IgD-negative memory B cell (primary cell): ENCODE measurements at regions not wholly inside any gene's neighbourhood (a gene's known extent, or its start where the extent isn't known, plus 50 kb on each side); places are given as distances from the start of the nearest gene placed in this dataset.

Experiments
- H3K27ac Mint-ChIP-seq, 3 donors: one replicate each; pipeline ENCODE4 v1.8.0; 2020 to 2022; ENCODE audit warnings: mild to moderate bottlenecking in 3 of 3, mixed read lengths in 3 of 3, moderate library complexity in 1 of 3
- H3K27me3 Mint-ChIP-seq: one replicate; pipeline ENCODE4 v1.8.0; 2021; ENCODE audit warnings: mixed read lengths
- H3K36me3 Mint-ChIP-seq: one replicate; pipeline ENCODE4 v1.8.0; 2020; ENCODE audit warnings: mild to moderate bottlenecking, mixed read lengths
- H3K4me1 Mint-ChIP-seq, 3 donors: one replicate each; pipeline ENCODE4 v1.8.0; 2020 to 2022; ENCODE audit warnings: mixed read lengths in 3 of 3, mild to moderate bottlenecking in 1 of 3
- H3K4me3 Mint-ChIP-seq, 4 donors: one replicate each; pipeline ENCODE4 v1.8.0; 2020 to 2022; ENCODE audit warnings: mild to moderate bottlenecking in 4 of 4, mixed read lengths in 4 of 4, moderate library complexity in 3 of 4
- H3K9me3 Mint-ChIP-seq, 3 donors: one replicate each; pipeline ENCODE4 v1.8.0; 2020 to 2021; ENCODE audit warnings: mixed read lengths in 3 of 3, mild to moderate bottlenecking in 1 of 3

DNA sequence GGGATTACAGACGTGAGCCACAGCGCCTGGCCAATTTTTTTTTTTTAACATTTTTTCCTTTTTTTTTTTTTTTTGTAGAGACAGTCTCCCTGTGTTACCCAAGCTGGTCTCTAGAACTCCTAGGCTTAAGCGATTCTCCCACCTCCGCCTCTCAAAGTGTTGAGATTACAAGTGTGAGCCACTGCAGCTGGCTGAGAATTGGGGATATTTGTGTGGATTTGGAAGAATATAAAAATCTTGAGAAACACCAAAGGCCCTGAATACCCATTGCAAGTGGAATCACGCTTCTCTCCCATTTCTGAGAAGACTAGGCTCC, 79.9 kb upstream of the ABCC4 start:
- H3K36me3 Mint-ChIP-seq, result no peaks in the 10 kb centered on the region
- peaks cover 18% of the 10 kb centered on the region for H3K27me3 Mint-ChIP-seq
- no peak overlapping the region for H3K27ac Mint-ChIP-seq
- no peaks in the 10 kb centered on the region for H3K9me3 Mint-ChIP-seq
- peaks cover 5% of the 10 kb centered on the region in 3 donors for H3K4me1 Mint-ChIP-seq
- H3K4me3 Mint-ChIP-seq, result no peak overlapping the region

DNA sequence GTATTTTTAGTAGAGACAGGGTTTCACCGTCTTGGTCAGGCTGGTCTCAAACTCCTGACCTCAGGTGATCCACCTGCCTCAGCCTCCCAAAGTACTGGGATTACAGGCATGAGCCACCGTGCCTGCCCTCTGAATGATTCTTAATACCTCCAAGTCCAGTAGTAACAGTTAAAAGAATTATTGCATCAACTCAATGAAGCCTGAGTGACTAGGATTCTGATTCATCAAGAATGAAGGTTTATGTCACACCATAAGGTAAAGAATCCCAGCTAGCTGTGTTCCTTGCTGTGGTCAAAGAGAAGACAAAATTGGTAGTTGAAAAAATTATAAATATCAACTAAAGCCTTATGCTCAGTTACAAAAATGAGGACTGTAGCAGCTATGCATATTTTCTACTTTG, 81.2 kb upstream of the ABCC4 start:
- H3K9me3 Mint-ChIP-seq, result no peaks in the 10 kb centered on the region
- H3K27ac Mint-ChIP-seq, result no peak overlapping the region
- peaks cover 5 to 6% (median 5%) of the 10 kb centered on the region in 3 donors for H3K4me1 Mint-ChIP-seq
- no peaks in the 10 kb centered on the region for H3K36me3 Mint-ChIP-seq
- H3K4me3 Mint-ChIP-seq, result no peak overlapping the region
- H3K27me3 Mint-ChIP-seq, result peaks cover 24% of the 10 kb centered on the region

DNA sequence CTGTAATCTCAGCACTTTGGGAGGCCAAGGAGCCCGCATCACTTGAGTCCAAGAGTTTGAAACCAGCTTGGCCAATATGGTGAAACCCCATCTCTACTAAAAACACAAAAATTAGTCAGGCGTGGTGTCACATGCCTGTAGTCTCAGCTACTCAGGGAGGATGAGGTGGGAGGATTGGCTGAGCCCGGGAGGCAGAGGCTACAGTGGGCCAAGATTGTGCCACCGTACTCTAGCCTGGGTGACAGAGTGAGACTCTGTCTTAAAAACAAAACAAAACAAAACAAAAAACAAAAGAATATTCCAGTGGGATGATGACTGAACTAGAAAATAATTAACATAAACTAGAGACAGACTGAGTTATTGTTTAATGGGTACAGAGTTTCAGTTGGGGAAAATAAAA, 81.7 kb upstream of the ABCC4 start:
- Mint-ChIP-seq H3K4me3 (no peak overlapping the region), H3K36me3 (no peaks in the 10 kb centered on the region), H3K4me1 (peaks cover 5 to 8% (median 7%) of the 10 kb centered on the region in 3 donors), H3K27me3 (peaks cover 27% of the 10 kb centered on the region), H3K9me3 (no peaks in the 10 kb centered on the region), H3K27ac (no peak overlapping the region)

DNA sequence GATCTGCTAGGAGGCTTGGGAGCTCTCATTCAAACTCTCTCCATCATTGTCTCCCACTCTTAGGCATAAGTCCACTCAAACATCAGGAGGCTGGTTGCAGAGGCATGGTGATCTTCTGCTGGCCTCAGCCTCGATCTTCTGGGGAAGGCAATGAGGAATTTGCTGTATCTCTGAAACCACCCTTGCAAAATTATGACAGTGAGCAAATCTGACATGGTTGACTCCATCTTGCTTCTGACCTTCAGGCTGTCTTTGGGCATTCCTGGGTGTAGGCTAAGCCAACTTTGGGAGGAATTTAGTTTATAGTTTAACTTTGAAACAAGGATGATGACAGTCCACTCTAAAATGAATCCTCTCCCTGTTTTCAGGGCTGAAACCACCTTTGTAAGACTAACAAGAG, 84.1 kb upstream of the ABCC4 start:
- Mint-ChIP-seq H3K4me3 (no peak overlapping the region), H3K27me3 (peaks cover 46% of the 10 kb centered on the region), H3K4me1 (peaks cover 14 to 21% (median 21%) of the 10 kb centered on the region in 3 donors), H3K36me3 (no peaks in the 10 kb centered on the region), H3K27ac (no peak overlapping the region), H3K9me3 (no peaks in the 10 kb centered on the region)

DNA sequence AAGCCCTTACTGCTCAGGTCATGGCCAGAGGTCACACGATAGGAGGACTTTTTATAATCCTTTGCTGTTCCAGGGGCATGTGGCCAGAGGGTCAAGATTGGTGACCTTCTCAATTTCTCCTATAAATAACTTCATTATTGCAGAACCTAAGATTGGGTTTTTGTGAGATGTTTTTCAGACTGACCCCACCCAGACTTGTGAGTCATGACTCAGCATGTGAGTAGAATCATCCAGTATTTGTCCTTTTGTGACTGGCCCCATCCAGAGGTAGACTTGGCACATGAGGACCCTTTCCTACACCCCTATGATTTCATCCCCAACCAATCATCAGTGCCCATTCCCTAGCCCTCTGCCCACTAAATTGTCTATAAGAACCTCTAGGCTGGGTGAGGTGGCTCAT, 84.5 kb upstream of the ABCC4 start:
- Mint-ChIP-seq H3K27ac (no peak overlapping the region), H3K27me3 (peaks cover 50% of the 10 kb centered on the region), H3K4me3 (peak overlapping the region in 1 of 4 donors; percentile 38), H3K9me3 (no peaks in the 10 kb centered on the region), H3K36me3 (no peaks in the 10 kb centered on the region), H3K4me1 (peaks cover 10 to 17% (median 17%) of the 10 kb centered on the region in 3 donors)

DNA sequence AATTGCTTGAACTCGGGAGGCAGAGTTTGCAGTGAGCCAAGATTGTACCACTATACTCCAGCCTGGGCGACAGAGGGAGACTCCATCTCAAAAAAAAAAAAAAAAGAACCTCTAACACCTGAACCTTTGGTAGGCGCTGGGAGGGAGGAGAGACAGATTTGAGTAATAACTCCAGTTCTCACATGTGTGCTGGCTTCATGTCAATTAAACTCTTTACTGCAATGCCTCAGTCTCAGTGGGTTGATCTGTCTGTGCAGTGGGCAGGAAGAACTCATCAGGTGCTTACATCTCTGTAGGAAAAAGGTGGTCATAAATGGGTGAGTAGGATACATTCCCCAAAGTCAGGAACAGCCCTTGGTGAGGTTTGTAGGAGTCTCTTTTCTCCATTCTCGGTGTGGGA, 85.1 kb upstream of the ABCC4 start:
- H3K9me3 Mint-ChIP-seq, result no peaks in the 10 kb centered on the region
- no peaks in the 10 kb centered on the region for H3K36me3 Mint-ChIP-seq
- peak overlapping the region in 1 of 4 donors; percentile 38 for H3K4me3 Mint-ChIP-seq

DNA sequence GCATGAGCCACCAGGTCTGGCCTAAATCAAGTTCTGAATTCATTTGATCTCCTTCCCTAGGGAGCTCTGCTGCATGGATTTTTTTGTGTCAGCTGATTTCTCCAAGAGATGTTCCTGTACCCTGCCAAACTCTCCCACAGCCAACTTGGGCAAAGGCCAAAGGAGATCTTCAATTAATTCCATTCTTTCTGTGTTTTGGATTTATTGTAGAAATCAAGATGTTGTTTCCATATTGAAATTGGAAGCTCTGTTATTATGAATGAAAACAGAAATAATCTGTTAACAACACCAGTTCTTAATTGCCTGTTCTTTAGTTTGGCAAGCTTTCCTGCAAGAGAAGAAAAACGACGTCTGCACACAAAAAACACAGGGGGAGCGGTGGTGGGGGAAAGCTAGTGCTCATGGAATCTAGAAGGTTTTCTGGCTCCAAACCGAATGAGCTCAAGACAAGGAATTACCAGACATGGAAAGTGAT, 86.5 kb upstream of the ABCC4 start:
- H3K36me3 Mint-ChIP-seq, result no peaks in the 10 kb centered on the region
- no peak overlapping the region for H3K27ac Mint-ChIP-seq
- H3K27me3 Mint-ChIP-seq, result peaks cover 62% of the 10 kb centered on the region
- H3K4me1 Mint-ChIP-seq, result peaks cover 9 to 17% (median 16%) of the 10 kb centered on the region in 3 donors
- no peak overlapping the region for H3K4me3 Mint-ChIP-seq
- H3K9me3 Mint-ChIP-seq, result no peaks in the 10 kb centered on the region

More for the DNA sequence above, 85.1 kb upstream of the ABCC4 start:
- no peak overlapping the region for H3K27ac Mint-ChIP-seq
- peaks cover 53% of the 10 kb centered on the region for H3K27me3 Mint-ChIP-seq
- H3K4me1 Mint-ChIP-seq, result peaks cover 9 to 17% (median 16%) of the 10 kb centered on the region in 3 donors

DNA sequence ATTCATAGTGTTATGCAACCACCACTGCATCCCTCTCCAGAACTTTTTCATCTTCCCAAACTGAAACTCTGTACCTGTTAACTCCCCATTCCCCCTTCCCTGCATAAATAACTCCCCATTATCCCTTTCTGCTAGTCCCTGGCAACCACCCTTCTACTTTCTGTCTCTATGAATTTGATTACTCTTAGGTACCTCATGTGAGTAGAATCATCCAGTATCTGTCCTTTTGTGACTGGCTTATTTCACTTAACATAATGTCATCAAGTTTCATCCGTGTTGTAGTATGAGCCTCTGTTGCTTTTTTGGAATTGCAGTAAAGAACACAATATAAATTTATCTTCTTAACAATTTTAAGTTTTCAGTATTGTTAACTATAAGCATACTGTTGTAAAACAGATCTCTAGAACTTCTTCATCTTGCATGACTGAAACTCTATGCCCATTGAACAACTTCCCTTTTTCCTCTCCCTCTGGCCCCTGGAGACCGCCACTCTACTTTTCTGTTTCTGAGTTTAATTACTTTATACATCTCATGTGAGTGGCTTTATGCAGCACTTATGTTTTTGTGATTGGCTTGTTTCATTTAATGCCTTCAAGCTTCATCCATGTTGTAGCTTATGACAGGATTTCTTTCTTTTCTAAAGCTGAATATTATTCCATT, 87.3 kb upstream of the ABCC4 start:
- Mint-ChIP-seq H3K9me3 (no peaks in the 10 kb centered on the region), H3K27ac (no peak overlapping the region), H3K36me3 (no peaks in the 10 kb centered on the region), H3K4me3 (peak overlapping the region in 1 of 4 donors; percentile 11), H3K27me3 (peaks cover 58% of the 10 kb centered on the region), H3K4me1 (peaks cover 9 to 17% (median 16%) of the 10 kb centered on the region in 3 donors)

DNA sequence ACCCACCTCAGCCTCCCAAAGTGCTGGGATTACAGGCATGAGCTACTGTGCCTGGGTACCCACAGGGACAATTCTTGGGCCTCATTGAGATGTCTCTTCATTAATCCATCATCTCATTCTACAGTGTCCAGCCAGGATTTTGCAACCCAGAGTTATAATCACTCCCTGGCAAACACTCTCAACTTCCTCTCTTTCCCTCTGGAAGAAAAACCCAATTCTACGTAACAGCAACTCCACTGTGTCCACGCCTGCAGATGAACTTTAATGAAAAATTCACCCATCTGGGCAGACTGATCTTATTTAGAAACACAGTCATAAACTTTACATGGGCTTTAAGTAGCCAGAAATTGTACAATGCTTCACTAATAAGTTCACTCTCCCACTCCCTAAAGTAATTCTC, 90.1 kb upstream of the ABCC4 start:
- Mint-ChIP-seq H3K4me1 (peaks cover 9 to 17% (median 16%) of the 10 kb centered on the region in 3 donors), H3K27me3 (peaks cover 50% of the 10 kb centered on the region), H3K9me3 (no peaks in the 10 kb centered on the region), H3K4me3 (no peak overlapping the region), H3K36me3 (no peaks in the 10 kb centered on the region), H3K27ac (no peak overlapping the region)

DNA sequence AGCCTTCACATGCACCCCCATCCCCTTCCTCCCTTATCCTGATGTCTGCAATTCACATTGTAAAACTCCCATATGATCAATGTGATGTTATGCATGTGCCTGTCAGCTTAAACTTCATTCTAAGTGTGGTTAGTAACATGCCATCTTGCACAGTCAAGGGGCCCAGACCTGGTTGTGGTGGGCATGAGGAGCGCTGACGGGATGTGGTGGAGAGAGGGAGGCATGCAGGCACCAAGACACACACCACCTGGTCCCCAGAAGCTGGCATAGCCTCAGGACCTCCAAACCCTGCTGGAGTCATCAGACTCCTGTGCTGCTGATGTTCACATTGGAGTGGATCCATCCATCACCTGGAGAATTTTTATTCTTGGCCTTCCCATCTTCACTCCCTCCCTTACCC, 90.5 kb upstream of the ABCC4 start:
- Mint-ChIP-seq H3K27me3 (peaks cover 46% of the 10 kb centered on the region), H3K4me3 (no peak overlapping the region), H3K27ac (no peak overlapping the region), H3K9me3 (no peaks in the 10 kb centered on the region), H3K4me1 (peaks cover 9 to 17% (median 16%) of the 10 kb centered on the region in 3 donors), H3K36me3 (no peaks in the 10 kb centered on the region)

DNA sequence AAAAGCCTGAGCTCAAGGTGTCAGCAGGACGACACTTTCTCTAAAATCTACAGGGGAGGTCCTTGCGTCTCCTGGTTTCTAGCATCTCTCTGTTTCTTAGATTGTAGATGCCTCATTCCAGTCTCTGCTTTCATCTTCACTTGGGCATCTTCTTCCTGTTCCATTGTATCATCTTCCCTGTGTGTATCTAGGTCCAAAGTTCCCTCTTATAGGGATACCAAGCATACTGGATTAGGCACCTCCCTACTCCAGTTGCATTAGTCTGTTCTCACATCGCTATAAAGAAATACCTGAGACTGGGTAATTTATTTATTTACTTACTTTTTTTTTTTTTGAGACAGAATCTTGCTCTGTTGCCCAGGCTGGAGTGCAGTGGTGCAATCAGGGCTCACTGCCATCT, 91.3 kb upstream of the ABCC4 start:
- H3K4me1 Mint-ChIP-seq, result peaks cover 9 to 15% (median 15%) of the 10 kb centered on the region in 3 donors
- H3K4me3 Mint-ChIP-seq, result no peak overlapping the region
- no peaks in the 10 kb centered on the region for H3K36me3 Mint-ChIP-seq
- no peaks in the 10 kb centered on the region for H3K9me3 Mint-ChIP-seq
- no peak overlapping the region for H3K27ac Mint-ChIP-seq
- peaks cover 45% of the 10 kb centered on the region for H3K27me3 Mint-ChIP-seq

DNA sequence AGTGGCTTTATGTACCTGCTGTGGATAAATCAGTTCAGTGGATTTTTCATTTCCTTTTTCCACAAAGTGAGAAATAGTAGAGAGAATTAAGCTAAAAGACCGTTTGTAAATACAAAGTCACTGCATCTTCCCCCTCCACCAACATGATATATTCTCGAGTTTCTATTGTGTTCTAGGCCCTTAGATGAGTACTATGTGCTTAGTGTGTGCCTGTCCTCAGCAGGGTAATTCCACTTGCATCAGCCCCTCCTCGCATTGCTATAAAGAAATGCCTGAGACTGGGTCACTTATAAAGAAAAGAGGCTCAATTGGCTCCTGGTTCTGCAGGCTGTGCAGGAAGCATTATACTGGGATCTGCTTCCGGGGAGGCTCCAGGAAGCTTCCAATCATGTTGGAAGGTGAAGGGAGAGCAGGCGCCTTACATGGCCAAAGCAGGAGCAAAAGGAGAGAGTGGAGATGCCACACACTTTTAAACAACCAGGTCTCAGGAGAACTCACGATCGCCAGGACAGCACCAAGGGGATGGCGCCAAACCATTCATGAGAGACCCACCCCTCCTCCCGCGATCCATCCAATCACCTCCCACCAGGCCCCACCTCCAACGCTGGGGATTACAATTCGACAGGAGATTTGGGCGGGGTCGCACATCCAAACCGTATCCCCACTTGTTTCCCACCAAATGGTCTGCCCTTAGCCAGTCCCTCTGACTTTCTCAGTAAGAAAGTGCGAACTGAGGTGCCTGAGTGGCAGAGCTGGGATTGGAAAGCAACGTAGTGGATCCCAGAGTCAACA, 102.3 kb upstream of the ABCC4 start:
- peaks cover 0 to 6% (median 4%) of the 10 kb centered on the region in 3 donors for H3K4me1 Mint-ChIP-seq
- H3K27ac Mint-ChIP-seq, result peak overlapping the region in 1 of 3 donors; percentile 74
- H3K4me3 Mint-ChIP-seq, result peak overlapping the region in 3 of 4 donors; percentile 78 to 95 (median 88)
- peaks cover 3% of the 10 kb centered on the region for H3K36me3 Mint-ChIP-seq
- no peaks in the 10 kb centered on the region for H3K9me3 Mint-ChIP-seq
- H3K27me3 Mint-ChIP-seq, result peaks cover 19% of the 10 kb centered on the region

DNA sequence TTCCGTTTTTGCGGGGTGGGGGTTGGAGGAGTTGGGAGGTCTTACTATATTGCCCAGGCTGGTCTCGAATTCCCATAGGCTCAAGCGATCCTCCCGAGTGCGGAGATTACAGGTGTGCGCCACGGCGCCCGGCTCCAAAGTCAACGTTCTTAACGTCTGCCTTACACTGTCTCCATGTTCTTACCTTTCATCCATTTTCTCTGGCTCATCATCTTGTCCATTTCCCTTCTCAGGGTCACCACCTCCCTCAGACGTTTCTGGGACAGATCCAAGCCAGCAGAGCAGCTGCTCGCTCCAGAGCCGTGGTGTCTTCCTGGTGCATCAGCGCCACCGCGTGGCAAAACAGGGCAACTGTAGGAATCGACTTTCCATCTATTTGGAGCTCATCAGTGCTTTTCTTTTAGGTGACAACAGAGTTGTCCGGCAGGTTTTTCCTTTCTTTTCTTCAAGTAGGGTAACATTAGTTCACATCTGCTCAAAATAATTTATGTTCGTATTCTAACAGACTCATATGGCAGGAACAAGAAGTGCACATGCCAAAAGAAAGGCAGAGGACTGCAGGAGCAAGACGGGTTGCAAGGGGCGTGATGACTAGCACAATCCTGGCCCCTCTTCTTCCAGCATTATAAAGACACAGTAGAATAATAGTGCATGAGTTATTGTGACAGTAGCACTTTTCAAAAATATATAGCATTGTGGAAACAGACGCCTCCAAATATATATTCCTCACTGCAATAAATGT, 103.1 kb upstream of the ABCC4 start:
- peaks cover 19% of the 10 kb centered on the region for H3K27me3 Mint-ChIP-seq
- no peaks in the 10 kb centered on the region for H3K9me3 Mint-ChIP-seq
- H3K4me1 Mint-ChIP-seq, result peaks cover 0 to 6% (median 4%) of the 10 kb centered on the region in 3 donors
- peaks cover 3% of the 10 kb centered on the region for H3K36me3 Mint-ChIP-seq
- peak overlapping the region in 1 of 3 donors; percentile 79 for H3K27ac Mint-ChIP-seq
- H3K4me3 Mint-ChIP-seq, result peak overlapping the region in 3 of 4 donors; percentile 78 to 95 (median 88)

DNA sequence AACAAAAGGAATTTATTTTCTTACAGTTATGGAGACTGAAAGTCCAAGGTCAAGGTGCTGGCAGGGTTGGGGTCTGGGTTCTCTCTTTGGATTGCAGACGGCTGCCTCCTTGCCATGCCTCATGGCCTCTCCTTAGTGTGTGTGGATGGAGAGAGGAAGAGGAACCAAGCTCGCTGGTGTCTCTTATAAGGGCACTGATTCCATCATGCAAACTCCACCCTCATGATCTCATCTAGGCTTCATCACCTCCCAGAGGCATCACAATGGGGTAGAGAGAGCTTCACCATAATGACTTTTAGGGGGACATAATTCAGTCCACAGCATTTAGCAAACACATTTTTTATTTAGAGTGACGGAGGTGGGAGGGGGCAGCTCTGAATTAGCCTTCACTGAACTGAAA, 104.9 kb upstream of the ABCC4 start:
- H3K4me3 Mint-ChIP-seq, result no peak overlapping the region
- no peaks in the 10 kb centered on the region for H3K9me3 Mint-ChIP-seq
- peaks cover 16% of the 10 kb centered on the region for H3K27me3 Mint-ChIP-seq
- peaks cover 0 to 6% (median 4%) of the 10 kb centered on the region in 3 donors for H3K4me1 Mint-ChIP-seq
- H3K27ac Mint-ChIP-seq, result no peak overlapping the region
- peaks cover 3% of the 10 kb centered on the region for H3K36me3 Mint-ChIP-seq

DNA sequence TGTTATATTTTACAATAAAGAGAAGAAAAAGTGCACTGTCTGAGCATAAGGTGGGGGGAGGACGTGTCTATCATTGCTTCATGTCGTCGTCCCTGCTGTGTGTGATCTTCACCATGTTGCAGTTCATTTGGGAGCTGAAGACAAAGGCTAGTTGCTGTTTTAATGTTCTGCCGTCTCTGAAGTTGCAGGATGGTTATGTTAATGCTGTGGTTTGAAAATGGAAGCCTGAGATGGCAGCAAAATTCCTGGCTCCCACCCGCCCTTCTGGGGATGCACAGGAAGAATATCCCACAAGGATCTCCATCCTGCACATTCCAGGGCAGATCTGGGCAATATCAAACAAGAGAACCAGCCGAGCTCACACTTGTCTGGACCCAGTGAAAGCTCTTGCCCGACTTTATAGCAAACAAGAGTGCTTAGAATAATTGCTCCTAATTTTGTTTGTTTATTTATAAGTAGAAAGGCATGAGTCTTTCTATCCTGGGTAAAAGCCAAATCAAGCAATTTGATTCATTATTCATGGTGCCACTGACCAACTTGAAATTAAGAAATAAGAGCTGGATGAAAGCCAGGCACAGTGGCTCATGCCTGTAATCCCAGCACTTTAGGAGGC, 110.3 kb upstream of the ABCC4 start:
- H3K4me3 Mint-ChIP-seq, result no peak overlapping the region
- no peaks in the 10 kb centered on the region for H3K36me3 Mint-ChIP-seq
- no peaks in the 10 kb centered on the region for H3K4me1 Mint-ChIP-seq
- peaks cover 8% of the 10 kb centered on the region for H3K27me3 Mint-ChIP-seq
- no peak overlapping the region for H3K27ac Mint-ChIP-seq
- H3K9me3 Mint-ChIP-seq, result no peaks in the 10 kb centered on the region
